AG09309 (cell line): ENCODE measurements at regions not wholly inside any gene's neighbourhood (a gene's known extent, or its start where the extent isn't known, plus 50 kb on each side); places are given as distances from the start of the nearest gene placed in this dataset.

Experiments used
- DNase-seq: peaks from one replicate; pipeline ENCODE4 v3.0.0-alpha.2; 2010; ENCODE audit warnings: low read depth
- H3K4me3 ChIP-seq: 2 replicates; pipeline ENCODE4 v1.5.1; 2011; ENCODE audit warnings: mild to moderate bottlenecking, low read depth, low read length, moderate library complexity; ENCODE audit not compliant: control insufficient read depth
- TF ChIP-seq, protein P1 (sequence below): IDR thresholded peaks from 2 replicates; pipeline ENCODE4 v1.5.1; 2011; ENCODE audit warnings: mild to moderate bottlenecking, low read depth, low read length, inconsistent platforms; ENCODE audit not compliant: insufficient read depth, control insufficient read depth; ENCODE audit errors: missing control alignments

DNA sequence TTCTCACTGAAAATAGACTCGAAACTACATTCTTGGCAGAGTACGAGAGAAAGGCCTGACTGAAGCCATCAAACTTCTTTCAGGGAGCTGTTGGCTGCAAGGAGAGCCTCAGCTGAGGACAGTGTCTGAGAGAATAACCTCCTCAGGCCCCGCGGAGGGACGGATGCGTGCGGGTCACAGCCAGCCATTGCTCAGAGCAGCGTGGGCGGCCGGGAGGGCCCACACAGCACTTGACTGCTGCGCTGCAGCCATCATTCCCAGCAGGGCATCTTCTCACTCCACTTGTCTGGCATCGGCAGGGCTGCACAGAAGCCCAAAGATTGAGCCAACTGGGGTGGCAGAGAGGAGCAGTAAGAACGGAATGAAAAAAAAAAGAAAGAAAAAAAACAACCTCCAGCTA, 113.5 kb downstream of the XCL2 start:
- no peak overlapping the region for H3K4me3 ChIP-seq
- DNase-seq = no peak
- TF ChIP-seq, protein P1, sequence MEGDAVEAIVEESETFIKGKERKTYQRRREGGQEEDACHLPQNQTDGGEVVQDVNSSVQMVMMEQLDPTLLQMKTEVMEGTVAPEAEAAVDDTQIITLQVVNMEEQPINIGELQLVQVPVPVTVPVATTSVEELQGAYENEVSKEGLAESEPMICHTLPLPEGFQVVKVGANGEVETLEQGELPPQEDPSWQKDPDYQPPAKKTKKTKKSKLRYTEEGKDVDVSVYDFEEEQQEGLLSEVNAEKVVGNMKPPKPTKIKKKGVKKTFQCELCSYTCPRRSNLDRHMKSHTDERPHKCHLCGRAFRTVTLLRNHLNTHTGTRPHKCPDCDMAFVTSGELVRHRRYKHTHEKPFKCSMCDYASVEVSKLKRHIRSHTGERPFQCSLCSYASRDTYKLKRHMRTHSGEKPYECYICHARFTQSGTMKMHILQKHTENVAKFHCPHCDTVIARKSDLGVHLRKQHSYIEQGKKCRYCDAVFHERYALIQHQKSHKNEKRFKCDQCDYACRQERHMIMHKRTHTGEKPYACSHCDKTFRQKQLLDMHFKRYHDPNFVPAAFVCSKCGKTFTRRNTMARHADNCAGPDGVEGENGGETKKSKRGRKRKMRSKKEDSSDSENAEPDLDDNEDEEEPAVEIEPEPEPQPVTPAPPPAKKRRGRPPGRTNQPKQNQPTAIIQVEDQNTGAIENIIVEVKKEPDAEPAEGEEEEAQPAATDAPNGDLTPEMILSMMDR = no peak

DNA sequence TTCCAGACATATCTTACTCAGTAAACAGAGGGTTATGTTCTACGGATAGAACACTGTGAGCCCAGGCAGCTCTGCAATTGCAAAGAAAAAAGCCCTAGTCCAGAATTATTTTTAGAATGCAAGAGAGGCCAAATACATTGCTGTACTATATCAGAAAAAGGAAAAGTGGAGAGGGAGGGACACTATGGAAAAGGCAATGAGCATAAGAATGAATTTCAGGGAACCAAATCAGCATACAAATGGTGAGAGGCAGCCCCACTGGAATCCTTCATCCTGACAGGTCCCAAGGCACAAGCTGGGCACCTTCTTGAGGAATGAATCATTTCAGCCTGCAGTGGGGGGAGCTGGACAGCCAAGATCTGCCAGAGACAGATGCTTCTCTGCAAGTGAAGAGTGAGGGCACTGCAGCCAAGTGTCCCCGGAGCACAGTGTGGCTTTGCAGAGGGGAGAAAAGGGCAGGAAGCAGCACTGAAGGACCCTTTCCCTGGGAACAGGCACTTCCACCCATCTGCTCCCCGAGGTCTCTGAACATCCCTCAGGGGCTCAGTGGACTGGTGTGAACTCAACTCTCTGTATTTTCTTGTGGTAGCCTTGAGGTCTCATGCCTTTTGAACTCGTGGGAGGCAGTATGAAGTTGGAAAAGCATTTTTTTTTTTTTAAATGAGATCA, 115.6 kb downstream of the XCL2 start:
- no peak for DNase-seq
- no peak overlapping the region for H3K4me3 ChIP-seq
- TF ChIP-seq, protein P1 = no peak

DNA sequence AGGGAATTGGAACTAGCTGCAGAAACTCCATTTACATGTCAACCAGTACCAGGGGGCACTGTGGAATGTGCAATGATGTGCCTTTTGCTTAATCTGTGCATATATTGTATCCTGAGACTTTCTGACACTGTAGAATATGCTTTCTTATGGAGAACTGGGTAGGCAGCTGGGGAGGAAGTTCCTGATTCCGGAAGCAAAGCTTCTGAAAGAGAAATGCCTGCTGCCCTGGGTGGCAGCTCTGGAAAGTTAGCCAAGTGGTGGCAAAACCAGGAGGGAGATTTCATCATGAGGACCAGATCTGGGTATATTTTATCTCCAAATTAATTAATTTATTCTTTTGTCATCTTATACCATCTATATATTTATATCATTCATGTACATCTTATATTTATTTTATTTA, 116.7 kb downstream of the XCL2 start:
- TF ChIP-seq, protein P1 = no peak
- DNase-seq = no peak

DNA sequence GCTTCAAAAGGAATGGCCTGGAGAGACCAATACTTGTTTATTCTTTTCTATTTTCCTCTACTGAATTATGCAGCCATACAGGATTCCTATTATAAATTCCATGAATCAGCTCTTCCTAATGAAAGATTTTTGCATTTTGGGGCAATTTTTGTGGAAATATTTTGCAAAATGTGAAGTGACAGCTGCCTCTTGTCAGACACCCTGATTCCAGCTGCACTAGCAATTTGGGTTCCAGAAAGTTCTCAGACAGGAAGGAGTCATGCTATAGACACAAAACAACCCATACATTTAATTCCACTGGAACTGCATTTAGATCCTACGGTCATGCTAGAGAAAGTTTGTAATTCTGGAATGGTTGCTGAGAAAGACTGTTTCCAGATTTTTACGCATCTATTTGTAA, 119.5 kb downstream of the XCL2 start:
- no peak for DNase-seq
- TF ChIP-seq, protein P1 = no peak
- H3K4me3 ChIP-seq = no peak overlapping the region

More for the DNA sequence above, 116.7 kb downstream of the XCL2 start:
- H3K4me3 ChIP-seq = no peak overlapping the region

DNA sequence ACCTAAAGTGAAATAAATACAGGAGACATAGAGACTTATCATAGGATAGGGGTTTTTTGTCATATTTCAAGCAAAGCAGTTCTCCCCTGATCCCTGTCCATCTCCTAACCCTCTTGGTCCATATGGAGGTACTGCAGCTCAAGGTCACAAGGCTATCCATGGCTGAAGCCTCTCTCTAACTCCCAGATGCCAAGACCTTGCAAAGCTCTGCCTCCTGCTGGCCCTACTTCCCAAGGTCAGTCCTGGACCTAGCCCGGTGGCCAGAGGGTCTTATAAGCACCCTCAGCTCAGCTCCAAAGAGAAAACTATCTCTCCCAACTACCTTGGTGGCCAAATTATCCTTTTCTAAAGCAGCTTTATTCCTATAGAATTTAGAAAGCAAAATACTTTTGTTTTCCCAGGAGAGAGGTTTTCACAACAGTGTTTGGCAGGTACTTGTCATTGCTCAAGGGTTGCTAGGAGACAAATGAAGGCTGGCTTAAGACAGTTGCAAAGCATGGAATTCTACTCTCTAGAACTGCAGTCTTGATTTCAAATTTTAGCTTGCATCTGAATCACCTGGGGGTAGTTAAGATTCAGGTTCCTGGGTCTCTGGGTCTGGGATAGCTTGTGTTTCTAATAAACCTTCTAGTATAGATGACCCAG, 121.5 kb downstream of the XCL2 start:
- no peak for DNase-seq
- TF ChIP-seq, protein P1 = no peak
- H3K4me3 ChIP-seq = no peak overlapping the region

DNA sequence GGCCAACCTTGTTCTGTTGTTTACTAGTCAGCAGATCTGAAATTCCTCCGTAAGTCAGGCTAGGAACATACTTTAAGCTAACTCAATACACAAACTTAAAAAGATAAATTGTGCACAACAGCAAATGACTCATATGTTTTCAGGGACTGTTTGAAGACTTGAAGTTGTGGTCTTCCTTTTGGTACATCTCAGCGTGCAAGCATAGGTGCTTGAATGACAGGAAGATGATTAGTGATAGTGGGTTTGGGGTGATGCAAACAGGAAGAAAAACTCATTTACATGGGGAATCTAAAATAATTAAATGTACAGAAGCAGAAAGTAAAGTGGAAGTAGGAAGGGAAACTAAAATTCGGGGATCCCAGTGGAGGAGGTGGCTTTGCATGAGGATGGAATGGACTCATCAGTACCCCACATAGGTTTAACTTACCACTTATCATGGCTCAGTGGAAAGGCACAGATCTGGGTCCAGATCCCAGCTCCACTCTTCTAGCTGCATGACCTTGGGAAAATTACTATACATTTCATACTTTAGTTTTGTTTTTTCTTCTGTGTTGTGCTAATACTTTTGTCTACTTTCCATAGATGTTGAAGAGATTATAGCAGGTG, 122.3 kb downstream of the XCL2 start:
- no peak overlapping the region for H3K4me3 ChIP-seq
- TF ChIP-seq, protein P1 = no peak
- no peak for DNase-seq
